Mucosa of rectum (tissue), 2 donors: ENCODE measurements at regions not wholly inside any gene's neighbourhood (a gene's known extent, or its start where the extent isn't known, plus 50 kb on each side); places are given as distances from the start of the nearest gene placed in this dataset.

Experiments used
- H3K27ac ChIP-seq, 2 donors: one replicate each; pipeline ENCODE4 v1.7.0; 2013; ENCODE audit warnings: inconsistent platforms in 2 of 2, low read depth in 2 of 2, low read length in 2 of 2
- H3K27me3 ChIP-seq, 2 donors: one replicate each; pipeline ENCODE4 v1.7.0; 2013; ENCODE audit warnings: low read length in 2 of 2; ENCODE audit not compliant: control insufficient read depth in 2 of 2, insufficient read depth in 2 of 2
- H3K36me3 ChIP-seq, 2 donors: one replicate each; pipeline ENCODE4 v1.7.0; 2013; ENCODE audit warnings: low read length in 2 of 2; ENCODE audit not compliant: control insufficient read depth in 2 of 2, insufficient read depth in 2 of 2
- H3K4me1 ChIP-seq, 2 donors: one replicate each; pipeline ENCODE4 v1.7.0; 2013; ENCODE audit warnings: low read length in 2 of 2, mild to moderate bottlenecking in 1 of 2; ENCODE audit not compliant: control insufficient read depth in 2 of 2, insufficient read depth in 2 of 2
- H3K4me3 ChIP-seq, 2 donors: one replicate each; pipeline ENCODE4 v1.7.0; 2013; ENCODE audit warnings: low read length in 2 of 2
- H3K9ac ChIP-seq, 2 donors: one replicate each; pipeline ENCODE4 v1.7.0; 2013; ENCODE audit warnings: low read length in 2 of 2, low read depth in 1 of 2, mild to moderate bottlenecking in 1 of 2
- H3K9me3 ChIP-seq, 2 donors: one replicate each; pipeline ENCODE4 v1.7.0; 2013; ENCODE audit warnings: low read length in 2 of 2; ENCODE audit not compliant: control insufficient read depth in 2 of 2
- donor health status: healthy.
- donor health status: Normal muscosa, but diverticular disease.

GRCh38 chr13:84933797-84934196 is 865.4 kb downstream of the SLITRK6 start:
- H3K9me3 ChIP-seq = no peaks in the 10 kb centered on the region
- no peaks in the 10 kb centered on the region for H3K4me1 ChIP-seq
- H3K27ac ChIP-seq = no peak overlapping the region
- no peaks in the 10 kb centered on the region for H3K36me3 ChIP-seq
- no peaks in the 10 kb centered on the region for H3K27me3 ChIP-seq
- H3K4me3 ChIP-seq = no peak overlapping the region
- H3K9ac ChIP-seq = no peak overlapping the region

- Histone ChIP-seq H3K9me3 (no peaks in the 10 kb centered on the region), H3K36me3 (no peaks in the 10 kb centered on the region), H3K9ac (no peak overlapping the region), H3K4me1 (no peaks in the 10 kb centered on the region), H3K27me3 (no peaks in the 10 kb centered on the region), H3K27ac (no peak overlapping the region), H3K4me3 (no peak overlapping the region)
Observed at GRCh38 chr13:84931264-84931663, 868.0 kb downstream of the SLITRK6 start.

GRCh38 chr13:84927442-84928169 is 871.6 kb downstream of the SLITRK6 start:
- H3K27me3 ChIP-seq = no peaks in the 10 kb centered on the region
- H3K9me3 ChIP-seq = no peaks in the 10 kb centered on the region
- H3K36me3 ChIP-seq = no peaks in the 10 kb centered on the region
- H3K4me3 ChIP-seq = no peak overlapping the region
- no peak overlapping the region for H3K27ac ChIP-seq
- no peaks in the 10 kb centered on the region for H3K4me1 ChIP-seq
- no peak overlapping the region for H3K9ac ChIP-seq

- no peaks in the 10 kb centered on the region for H3K4me1 ChIP-seq
- no peaks in the 10 kb centered on the region for H3K36me3 ChIP-seq
- H3K27ac ChIP-seq = no peak overlapping the region
- H3K9me3 ChIP-seq = no peaks in the 10 kb centered on the region
- no peak overlapping the region for H3K9ac ChIP-seq
- no peaks in the 10 kb centered on the region for H3K27me3 ChIP-seq
- H3K4me3 ChIP-seq = no peak overlapping the region
Observed at GRCh38 chr13:84925443-84925842, 873.8 kb downstream of the SLITRK6 start.

DNA sequence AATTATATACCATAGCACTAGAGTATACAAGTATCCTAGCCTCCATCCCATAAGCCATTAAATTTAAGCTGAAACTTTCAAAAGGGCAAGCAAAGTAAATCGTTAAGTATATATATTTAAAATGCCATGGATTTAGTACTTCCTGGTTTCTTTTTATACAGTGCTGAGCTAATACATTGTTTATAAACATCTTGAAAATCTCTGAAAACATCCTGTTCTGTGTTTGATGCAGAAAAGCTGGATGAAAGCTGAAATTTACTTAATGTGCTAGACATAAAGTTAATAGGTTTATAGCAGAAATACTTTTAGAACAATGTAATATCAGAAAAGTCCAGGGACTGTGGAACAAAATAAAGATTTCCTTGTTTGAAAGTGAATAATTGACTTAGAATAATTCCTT is 875.4 kb downstream of the SLITRK6 start:
- H3K9me3 ChIP-seq = no peaks in the 10 kb centered on the region
- H3K27ac ChIP-seq = no peak overlapping the region
- no peaks in the 10 kb centered on the region for H3K36me3 ChIP-seq
- H3K9ac ChIP-seq = no peak overlapping the region
- no peaks in the 10 kb centered on the region for H3K27me3 ChIP-seq
- H3K4me3 ChIP-seq = no peak overlapping the region
- H3K4me1 ChIP-seq = no peaks in the 10 kb centered on the region

- Histone ChIP-seq H3K4me1 (no peaks in the 10 kb centered on the region), H3K36me3 (no peaks in the 10 kb centered on the region), H3K27me3 (no peaks in the 10 kb centered on the region), H3K27ac (no peak overlapping the region), H3K4me3 (no peak overlapping the region), H3K9ac (no peak overlapping the region), H3K9me3 (no peaks in the 10 kb centered on the region)
Observed at GRCh38 chr13:84917252-84917878, 881.9 kb downstream of the SLITRK6 start.

GRCh38 chr13:84912720-84913119 is 886.5 kb downstream of the SLITRK6 start:
- Histone ChIP-seq H3K4me3 (no peak overlapping the region), H3K36me3 (no peaks in the 10 kb centered on the region), H3K9ac (no peak overlapping the region)

DNA sequence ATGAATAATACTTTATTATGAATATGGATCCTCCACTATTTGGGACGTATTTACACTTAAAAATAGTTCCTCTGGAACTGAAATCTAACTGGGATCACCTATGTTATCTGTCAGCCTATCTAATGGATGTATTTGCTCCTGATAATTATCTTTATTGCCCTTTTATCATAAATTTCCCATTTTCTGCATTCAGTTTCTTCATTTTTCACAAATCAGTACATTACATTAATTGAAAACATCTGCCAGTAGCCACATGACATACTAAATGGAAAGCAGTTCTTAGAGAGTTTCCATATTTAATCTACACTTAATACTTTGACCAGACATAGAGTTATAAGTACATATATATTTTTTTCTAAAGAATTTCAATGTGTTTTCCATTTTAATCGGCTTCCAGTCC is 888.8 kb downstream of the SLITRK6 start:
- no peak overlapping the region for H3K27ac ChIP-seq
- H3K9ac ChIP-seq = no peak overlapping the region
- H3K27me3 ChIP-seq = no peaks in the 10 kb centered on the region
- H3K4me3 ChIP-seq = no peak overlapping the region
- no peaks in the 10 kb centered on the region for H3K36me3 ChIP-seq
- no peaks in the 10 kb centered on the region for H3K4me1 ChIP-seq
- no peaks in the 10 kb centered on the region for H3K9me3 ChIP-seq

More at GRCh38 chr13:84912720-84913119, 886.5 kb downstream of the SLITRK6 start:
- Histone ChIP-seq H3K27ac (no peak overlapping the region), H3K4me1 (no peaks in the 10 kb centered on the region), H3K27me3 (no peaks in the 10 kb centered on the region), H3K9me3 (no peaks in the 10 kb centered on the region)

DNA sequence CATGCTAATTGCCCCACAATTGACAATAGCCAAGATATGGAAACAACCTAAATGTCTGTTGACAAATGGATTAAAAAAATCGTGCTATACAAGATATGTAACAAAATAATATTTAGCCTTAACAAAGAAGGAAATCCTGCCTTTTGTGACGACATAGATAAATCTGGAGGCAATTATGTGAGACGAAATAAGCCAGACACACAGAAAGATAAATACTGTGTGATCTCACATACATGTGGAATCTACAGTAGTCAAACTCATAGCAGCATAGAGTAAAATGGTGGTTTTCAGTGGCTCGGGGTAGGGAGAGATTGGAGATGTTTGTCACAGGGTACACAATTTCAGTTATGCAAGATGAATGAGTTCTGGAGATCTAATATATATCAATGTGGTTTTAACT is 895.8 kb downstream of the SLITRK6 start:
- Histone ChIP-seq H3K9ac (no peak overlapping the region), H3K9me3 (no peaks in the 10 kb centered on the region), H3K4me3 (no peak overlapping the region), H3K4me1 (no peaks in the 10 kb centered on the region), H3K36me3 (no peaks in the 10 kb centered on the region), H3K27ac (no peak overlapping the region), H3K27me3 (no peaks in the 10 kb centered on the region)

GRCh38 chr13:84902243-84902642 is 897.0 kb downstream of the SLITRK6 start:
- Histone ChIP-seq H3K9me3 (no peaks in the 10 kb centered on the region), H3K27ac (no peak overlapping the region), H3K4me3 (no peak overlapping the region), H3K4me1 (no peaks in the 10 kb centered on the region), H3K27me3 (no peaks in the 10 kb centered on the region), H3K9ac (no peak overlapping the region), H3K36me3 (no peaks in the 10 kb centered on the region)
